AG09309 (cell line): ENCODE measurements at regions not wholly inside any gene's neighbourhood (a gene's known extent, or its start where the extent isn't known, plus 50 kb on each side); places are given as distances from the start of the nearest gene placed in this dataset.

Source experiments
- DNase-seq: peaks from one replicate; pipeline ENCODE4 v3.0.0-alpha.2; 2010; ENCODE audit warnings: low read depth
- H3K4me3 ChIP-seq: 2 replicates; pipeline ENCODE4 v1.5.1; 2011; ENCODE audit warnings: mild to moderate bottlenecking, low read depth, low read length, moderate library complexity; ENCODE audit not compliant: control insufficient read depth
- CTCF ChIP-seq: IDR thresholded peaks from 2 replicates; pipeline ENCODE4 v1.5.1; 2011; ENCODE audit warnings: mild to moderate bottlenecking, low read depth, low read length, inconsistent platforms; ENCODE audit not compliant: insufficient read depth, control insufficient read depth; ENCODE audit errors: missing control alignments

DNA sequence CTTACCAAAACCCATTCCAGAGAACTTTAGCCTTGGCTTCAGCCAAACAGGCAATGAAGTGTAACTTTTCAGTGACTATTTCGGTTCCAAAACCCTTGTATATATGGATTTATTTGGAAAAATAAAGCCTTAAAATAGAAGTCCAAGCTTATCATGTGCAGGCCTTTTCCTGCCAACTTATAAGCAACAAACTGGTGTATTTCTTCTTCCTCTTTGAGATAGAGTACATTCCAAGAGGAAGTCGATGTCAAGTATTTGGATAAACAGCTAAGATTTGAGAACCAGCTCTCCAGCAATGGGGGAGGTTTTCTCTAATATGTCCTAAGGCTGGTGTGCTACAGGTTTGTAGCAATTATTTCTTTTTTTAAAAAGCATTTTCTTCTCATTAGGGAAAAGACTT, 407.8 kb downstream of the DUSP10 start:
- H3K4me3 ChIP-seq: no peak overlapping the region
- no peak for TF ChIP-seq CTCF
- no peak for DNase-seq

DNA sequence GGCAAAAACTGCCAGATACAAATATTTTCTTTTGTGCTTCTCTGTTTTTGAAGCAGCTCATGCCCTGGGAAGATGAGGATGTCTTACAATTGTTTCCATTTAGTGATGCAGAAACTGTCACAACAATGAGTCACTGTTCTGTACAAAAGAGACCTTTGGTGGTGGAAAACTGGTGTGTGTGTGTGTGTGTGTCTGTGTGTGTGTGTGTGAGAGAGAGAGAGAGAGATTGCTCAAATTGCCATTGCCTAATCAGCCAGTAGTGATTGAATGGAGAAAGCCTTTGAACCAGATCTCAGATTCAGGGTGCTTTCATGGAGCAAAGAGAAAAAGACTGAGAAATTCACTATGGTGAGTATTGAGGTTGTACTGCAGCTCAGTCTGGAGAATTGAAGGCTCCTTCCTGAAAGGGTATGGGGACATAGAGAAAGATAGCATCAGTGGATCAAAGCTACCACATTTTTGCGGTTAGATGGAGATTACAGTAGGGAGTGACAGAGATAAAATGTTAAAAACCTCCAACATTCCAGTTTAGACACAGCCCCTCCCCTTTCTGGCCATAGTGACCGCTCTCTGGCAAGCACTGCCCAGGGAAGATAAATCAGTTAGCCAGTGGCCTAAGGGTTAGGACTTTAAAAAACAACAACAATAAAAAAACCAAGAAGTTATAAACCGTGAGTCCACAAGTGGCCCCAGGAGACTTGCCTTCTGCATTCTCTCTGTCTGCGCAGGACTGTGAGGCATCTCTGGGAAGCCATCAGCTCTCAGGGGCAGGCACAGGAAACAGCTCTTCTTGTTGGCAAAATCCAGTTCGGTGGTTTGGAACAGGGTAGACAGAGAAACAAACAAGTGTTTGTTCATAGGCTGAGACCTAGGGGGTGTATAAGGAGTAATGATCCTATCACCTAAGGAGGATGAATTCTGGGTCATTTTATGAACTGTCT, 406.5 kb downstream of the DUSP10 start:
- no peak overlapping the region for H3K4me3 ChIP-seq
- DNase-seq: peak; percentile 82
- TF ChIP-seq CTCF: no peak

GRCh38 chr1:221336126-221336525, 405.8 kb downstream of the DUSP10 start:
- H3K4me3 ChIP-seq: no peak overlapping the region
- TF ChIP-seq CTCF: no peak
- DNase-seq: no peak

DNA sequence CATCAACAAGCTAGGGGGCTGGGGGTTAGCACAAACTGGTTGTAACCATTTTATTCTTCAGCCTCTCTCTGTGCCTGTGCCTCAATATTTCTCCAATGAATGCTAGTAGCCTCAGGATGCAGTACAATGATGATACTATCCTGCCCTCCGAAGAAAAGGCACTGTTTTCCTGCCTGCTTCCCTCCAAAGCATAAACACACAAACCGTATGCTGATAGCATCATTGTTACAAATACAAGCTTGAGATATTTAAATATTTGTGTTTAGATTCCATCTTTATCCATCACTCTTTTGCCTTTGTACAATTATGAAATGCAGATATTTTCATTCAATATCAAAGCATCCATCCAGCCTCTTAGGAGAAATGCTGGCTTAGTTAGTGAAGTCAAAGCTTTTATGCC, 404.8 kb downstream of the DUSP10 start:
- TF ChIP-seq CTCF: no peak
- DNase-seq: no peak
- no peak overlapping the region for H3K4me3 ChIP-seq

GRCh38 chr1:221343136-221343535, 398.8 kb downstream of the DUSP10 start:
- no peak for DNase-seq
- no peak for TF ChIP-seq CTCF
- no peak overlapping the region for H3K4me3 ChIP-seq

- no peak for DNase-seq
- H3K4me3 ChIP-seq: no peak overlapping the region
- no peak for TF ChIP-seq CTCF
Observed at GRCh38 chr1:221343607-221344006, 398.3 kb downstream of the DUSP10 start.
